ENCODE measurements at regions not wholly inside any gene's neighbourhood (a gene's known extent, or its start where the extent isn't known, plus 50 kb on each side); places are given as distances from the start of the nearest gene placed in this dataset.

DNA sequence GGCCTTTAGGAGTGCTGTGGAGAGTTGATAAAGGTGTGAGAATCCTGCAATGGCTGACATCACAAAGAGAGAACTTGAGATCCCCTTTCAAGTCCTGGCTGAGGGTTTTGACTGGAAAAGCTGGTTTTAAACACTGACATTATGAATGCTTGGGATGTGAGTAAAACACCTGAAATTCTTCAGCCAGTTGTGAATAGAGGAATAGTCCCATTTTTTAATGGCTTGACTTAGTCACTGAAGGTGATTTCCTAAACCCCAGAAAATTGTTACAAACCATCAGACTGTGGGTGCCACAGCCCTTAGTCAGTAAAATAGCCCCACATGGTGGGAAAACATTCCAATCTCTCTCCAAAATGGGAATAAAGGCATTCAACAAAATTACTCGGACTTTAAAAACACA lies 107.7 kb upstream of the LMO4 start:
- in situ Hi-C loops (cut with MboI; ENCODE audit: low sequenced_read_pairs) = no loop called here
- TF ChIP-seq MAZ (IDR thresholded peaks at IDR 0.05; ENCODE audit: borderline replicate concordance, low read depth, low read length) = no peak
- no peak for TF ChIP-seq RAD21 (IDR thresholded peaks at IDR 0.05; ENCODE audit: low read length)
- TF ChIP-seq, protein P1, sequence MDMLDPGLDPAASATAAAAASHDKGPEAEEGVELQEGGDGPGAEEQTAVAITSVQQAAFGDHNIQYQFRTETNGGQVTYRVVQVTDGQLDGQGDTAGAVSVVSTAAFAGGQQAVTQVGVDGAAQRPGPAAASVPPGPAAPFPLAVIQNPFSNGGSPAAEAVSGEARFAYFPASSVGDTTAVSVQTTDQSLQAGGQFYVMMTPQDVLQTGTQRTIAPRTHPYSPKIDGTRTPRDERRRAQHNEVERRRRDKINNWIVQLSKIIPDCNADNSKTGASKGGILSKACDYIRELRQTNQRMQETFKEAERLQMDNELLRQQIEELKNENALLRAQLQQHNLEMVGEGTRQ (IDR thresholded peaks at IDR 0.05; ENCODE audit: low read depth, low read length) = no peak
- no peak for TF ChIP-seq POLR2A (IDR thresholded peaks at IDR 0.05; ENCODE audit: low read depth, low read length)
- TF ChIP-seq BHLHE40 (IDR thresholded peaks at IDR 0.05; ENCODE audit: low read depth, low read length) = no peak
- TF ChIP-seq MXI1 (IDR thresholded peaks at IDR 0.05; ENCODE audit: borderline replicate concordance, low read depth, low read length) = no peak
- no peak for TF ChIP-seq RFX5 (IDR thresholded peaks at IDR 0.05; ENCODE audit: low read depth, low read length)
- TF ChIP-seq SMC3 (IDR thresholded peaks at IDR 0.05; ENCODE audit: low read depth, low read length) = no peak
- TF ChIP-seq CHD1 (IDR thresholded peaks at IDR 0.05; ENCODE audit: low read depth, low read length) = no peak
- TF ChIP-seq FOS (IDR thresholded peaks at IDR 0.05; ENCODE audit: low read depth, low read length) = no peak
- TF ChIP-seq, protein P2, sequence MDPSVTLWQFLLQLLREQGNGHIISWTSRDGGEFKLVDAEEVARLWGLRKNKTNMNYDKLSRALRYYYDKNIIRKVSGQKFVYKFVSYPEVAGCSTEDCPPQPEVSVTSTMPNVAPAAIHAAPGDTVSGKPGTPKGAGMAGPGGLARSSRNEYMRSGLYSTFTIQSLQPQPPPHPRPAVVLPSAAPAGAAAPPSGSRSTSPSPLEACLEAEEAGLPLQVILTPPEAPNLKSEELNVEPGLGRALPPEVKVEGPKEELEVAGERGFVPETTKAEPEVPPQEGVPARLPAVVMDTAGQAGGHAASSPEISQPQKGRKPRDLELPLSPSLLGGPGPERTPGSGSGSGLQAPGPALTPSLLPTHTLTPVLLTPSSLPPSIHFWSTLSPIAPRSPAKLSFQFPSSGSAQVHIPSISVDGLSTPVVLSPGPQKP (IDR thresholded peaks at IDR 0.05; ENCODE audit: borderline replicate concordance, low read depth, low read length) = no peak
- TF ChIP-seq MAFK (IDR thresholded peaks at IDR 0.05; ENCODE audit: low read depth, low read length) = no peak
- TF ChIP-seq RCOR1 (IDR thresholded peaks at IDR 0.05; ENCODE audit: insufficient replicate concordance, low read length) = no peak
- TF ChIP-seq NFE2L2 (IDR thresholded peaks at IDR 0.05; ENCODE audit: low read depth, low read length) = no peak
- no peak for TF ChIP-seq CEBPB (IDR thresholded peaks at IDR 0.05; ENCODE audit: low read depth, low read length)
- TF ChIP-seq, protein P3, sequence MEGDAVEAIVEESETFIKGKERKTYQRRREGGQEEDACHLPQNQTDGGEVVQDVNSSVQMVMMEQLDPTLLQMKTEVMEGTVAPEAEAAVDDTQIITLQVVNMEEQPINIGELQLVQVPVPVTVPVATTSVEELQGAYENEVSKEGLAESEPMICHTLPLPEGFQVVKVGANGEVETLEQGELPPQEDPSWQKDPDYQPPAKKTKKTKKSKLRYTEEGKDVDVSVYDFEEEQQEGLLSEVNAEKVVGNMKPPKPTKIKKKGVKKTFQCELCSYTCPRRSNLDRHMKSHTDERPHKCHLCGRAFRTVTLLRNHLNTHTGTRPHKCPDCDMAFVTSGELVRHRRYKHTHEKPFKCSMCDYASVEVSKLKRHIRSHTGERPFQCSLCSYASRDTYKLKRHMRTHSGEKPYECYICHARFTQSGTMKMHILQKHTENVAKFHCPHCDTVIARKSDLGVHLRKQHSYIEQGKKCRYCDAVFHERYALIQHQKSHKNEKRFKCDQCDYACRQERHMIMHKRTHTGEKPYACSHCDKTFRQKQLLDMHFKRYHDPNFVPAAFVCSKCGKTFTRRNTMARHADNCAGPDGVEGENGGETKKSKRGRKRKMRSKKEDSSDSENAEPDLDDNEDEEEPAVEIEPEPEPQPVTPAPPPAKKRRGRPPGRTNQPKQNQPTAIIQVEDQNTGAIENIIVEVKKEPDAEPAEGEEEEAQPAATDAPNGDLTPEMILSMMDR (conservative IDR thresholded peaks at IDR 0.05; ENCODE audit: low read depth, low read length) = no peak
- Histone ChIP-seq H3K56ac (ENCODE audit: extremely low read depth, insufficient read depth, low read length) (no peak overlapping the region), H2BK15ac (ENCODE audit: low read depth, low read length) (no peak overlapping the region), H3K4me3 (ENCODE audit: insufficient read depth, low read depth, low read length) (no peak overlapping the region), H3K4me2 (ENCODE audit: low read depth, low read length) (no peak overlapping the region), H3K9me3 (ENCODE audit: control insufficient read depth, insufficient read depth, low read length) (no peaks in the 10 kb centered on the region), H3K14ac (replicated peaks; ENCODE audit: low read depth, low read length) (peak overlapping the region; percentile 57; the same call in 1 of the 2 replicates), H4K91ac (ENCODE audit: insufficient read depth, low read depth, low read length) (0 out of 2 replicates have a peak overlapping the region, but pooled peaks have one; percentile 55), H2AK9ac (replicated peaks; ENCODE audit: low read depth, low read length, poor library complexity) (no peak overlapping the region), H2BK120ac (ENCODE audit: low read depth, low read length) (peak overlapping the region; percentile 62; the same call in 1 of the 2 replicates), H3K9ac (ENCODE audit: low read depth, low read length) (no peak overlapping the region), H3K4ac (ENCODE audit: low read depth, low read length) (peak overlapping the region; percentile 15; the same call in 1 of the 2 replicates), H2AK5ac (ENCODE audit: low read depth, low read length) (no peak overlapping the region), H2BK5ac (ENCODE audit: low read depth, low read length, poor library complexity, severe bottlenecking) (no peak overlapping the region), H2BK20ac (ENCODE audit: low read depth, low read length) (peak overlapping the region; percentile 63), H4K5ac (ENCODE audit: low read depth, low read length) (peak overlapping the region; percentile 16; the same call in 1 of the 2 replicates), H3K27me3 (ENCODE audit: control insufficient read depth, insufficient read depth, low read length) (no peaks in the 10 kb centered on the region), H3K4me1 (ENCODE audit: control insufficient read depth, insufficient read depth, low read length) (peaks cover 10% of the 10 kb centered on the region), H3K79me1 (ENCODE audit: low read depth in 1 of 2, low read length in 2 of 2) (no peaks in the 10 kb centered on the region), H2AFZ (replicated peaks; ENCODE audit: low read length, poor library complexity) (no peak overlapping the region), H3K18ac (ENCODE audit: low read depth, low read length) (peak overlapping the region; percentile 35; the same call in 1 of the 2 replicates), H4K8ac (ENCODE audit: low read depth in 2 of 2, low read length in 2 of 2) (peak overlapping the region in 1 of 2 experiments; percentile 9; a peak in 1 of 4 replicates), H3K36me3 (ENCODE audit: control insufficient read depth, insufficient read depth, low read length) (no peaks in the 10 kb centered on the region), H4K20me1 (ENCODE audit: insufficient read depth, low read length) (no peaks in the 10 kb centered on the region), H3K27ac (ENCODE audit: insufficient read depth, low read length) (no peak overlapping the region), H3K9me1 (ENCODE audit: insufficient read depth, low read length) (peaks cover 18% of the 10 kb centered on the region), H3K23ac (ENCODE audit: low read depth, low read length) (no peak overlapping the region)
- intact Hi-C loops (cut with micrococcal nuclease) = loop anchor here (5.0 kb wide), 1 partner anchor 69 kb away; no protein-coding TSS in a partner anchor
- DNase-seq (peak; percentile 40), ATAC-seq (ENCODE audit: low read depth) (no peak)
- ChIA-PET CTCF (no interaction called here), POLR2A (ENCODE audit: unreplicated experiment) (no interaction called here)
- BruUV-seq (replicated peaks) = no TSS peak
- dilution Hi-C loops (cut with HindIII; ENCODE audit: low sequenced_read_pairs, unreplicated experiment) = no loop called here
- WGBS, 2 experiments (ENCODE audit: extremely low coverage in 2 of 2, insufficient read length in 1 of 2) = no CpG with 5 or more reads among the region's 1 CpG

All from IMR-90 (cell line).